22Rv1 (cell line): ENCODE measurements at regions not wholly inside any gene's neighbourhood (a gene's known extent, or its start where the extent isn't known, plus 50 kb on each side); places are given as distances from the start of the nearest gene placed in this dataset.
A peak's percentile ranks its signal among the peaks of the same experiment; 100 is the strongest.

ENCODE experiments used
- H3K27ac ChIP-seq: fragments of 450-650 bp; 2 replicates; pipeline ENCODE4 v1.5.1; 2017
- ZFX ChIP-seq: fragments of 450-650 bp; IDR thresholded peaks from 2 replicates; pipeline ENCODE4 v1.6.1; 2017; ENCODE audit warnings: antibody characterized with exemption, borderline replicate concordance
- TF ChIP-seq, protein P1 (sequence below): fragments of 450-650 bp; IDR thresholded peaks from 2 replicates; pipeline ENCODE4 v1.5.1; 2017; ENCODE audit warnings: mild to moderate bottlenecking

DNA sequence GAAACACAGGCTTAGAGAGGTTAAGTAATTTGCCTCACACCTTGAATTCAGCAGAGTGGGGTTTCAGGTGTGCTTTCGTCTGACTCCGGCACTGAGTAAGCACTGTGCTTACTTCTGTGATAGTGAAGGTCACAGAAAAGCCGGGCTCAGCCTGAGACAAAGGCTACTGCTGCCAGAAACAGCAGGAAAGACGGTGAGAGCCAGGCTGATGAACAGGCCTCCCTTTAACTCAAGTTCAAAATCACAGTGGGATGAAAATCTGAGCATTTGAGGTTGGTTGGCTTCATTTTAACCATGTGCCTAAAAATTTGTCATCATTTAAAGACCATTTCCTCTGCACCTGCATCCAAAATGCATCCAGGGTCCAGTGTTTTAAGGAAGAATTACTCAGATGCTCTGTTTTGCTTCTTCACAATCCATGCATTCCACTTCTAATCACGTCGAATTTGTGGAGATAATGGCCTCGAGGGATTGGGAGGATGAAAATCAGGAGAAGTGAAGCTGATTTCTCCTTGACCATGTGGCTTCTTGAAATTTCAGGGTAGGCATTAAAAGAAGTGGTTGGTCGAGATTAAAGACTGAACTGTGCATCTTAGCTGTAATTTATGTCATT is 121.2 kb upstream of the LNX1 start:
- no peak overlapping the region for H3K27ac ChIP-seq
- TF ChIP-seq, protein P1, sequence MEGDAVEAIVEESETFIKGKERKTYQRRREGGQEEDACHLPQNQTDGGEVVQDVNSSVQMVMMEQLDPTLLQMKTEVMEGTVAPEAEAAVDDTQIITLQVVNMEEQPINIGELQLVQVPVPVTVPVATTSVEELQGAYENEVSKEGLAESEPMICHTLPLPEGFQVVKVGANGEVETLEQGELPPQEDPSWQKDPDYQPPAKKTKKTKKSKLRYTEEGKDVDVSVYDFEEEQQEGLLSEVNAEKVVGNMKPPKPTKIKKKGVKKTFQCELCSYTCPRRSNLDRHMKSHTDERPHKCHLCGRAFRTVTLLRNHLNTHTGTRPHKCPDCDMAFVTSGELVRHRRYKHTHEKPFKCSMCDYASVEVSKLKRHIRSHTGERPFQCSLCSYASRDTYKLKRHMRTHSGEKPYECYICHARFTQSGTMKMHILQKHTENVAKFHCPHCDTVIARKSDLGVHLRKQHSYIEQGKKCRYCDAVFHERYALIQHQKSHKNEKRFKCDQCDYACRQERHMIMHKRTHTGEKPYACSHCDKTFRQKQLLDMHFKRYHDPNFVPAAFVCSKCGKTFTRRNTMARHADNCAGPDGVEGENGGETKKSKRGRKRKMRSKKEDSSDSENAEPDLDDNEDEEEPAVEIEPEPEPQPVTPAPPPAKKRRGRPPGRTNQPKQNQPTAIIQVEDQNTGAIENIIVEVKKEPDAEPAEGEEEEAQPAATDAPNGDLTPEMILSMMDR: no peak
- no peak for TF ChIP-seq ZFX

DNA sequence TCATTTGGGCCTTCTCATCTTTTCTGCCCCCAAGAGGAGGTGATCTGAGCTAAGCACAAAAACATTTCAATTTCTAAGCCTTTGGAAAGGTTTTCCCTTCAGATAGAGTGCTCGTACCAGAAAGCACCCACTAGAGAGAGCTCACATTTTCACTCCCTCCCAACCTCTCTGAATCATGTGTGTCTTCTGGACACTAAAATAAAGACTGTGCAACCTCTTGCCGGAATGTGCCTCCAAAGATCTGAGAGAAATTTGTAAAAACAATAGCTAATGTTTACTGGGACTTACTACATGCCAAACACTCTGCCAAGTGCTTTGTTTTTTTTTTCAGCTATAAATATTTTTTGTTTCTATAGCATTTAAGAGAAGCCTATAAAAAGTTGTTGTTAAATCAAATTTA is 120.6 kb upstream of the LNX1 start:
- TF ChIP-seq, protein P1: no peak
- no peak for TF ChIP-seq ZFX
- H3K27ac ChIP-seq: no peak overlapping the region

DNA sequence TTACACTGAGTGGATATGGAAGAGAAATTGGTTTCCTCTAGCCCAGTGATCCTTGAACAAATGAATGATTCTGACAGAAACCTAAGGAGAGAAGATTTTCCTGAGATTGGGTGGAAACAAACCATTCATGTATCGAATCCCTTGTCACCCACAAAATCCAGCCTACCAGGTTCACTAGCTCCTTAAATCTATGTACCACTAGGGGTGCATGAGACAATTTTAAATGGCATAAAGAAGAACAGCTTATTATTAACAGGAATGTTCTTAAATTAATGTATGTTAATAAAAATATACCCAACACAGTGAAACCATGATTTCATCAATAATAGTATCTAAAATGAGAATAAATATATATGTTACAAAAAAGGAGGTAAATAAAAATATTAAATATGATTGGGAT is 118.4 kb upstream of the LNX1 start:
- no peak overlapping the region for H3K27ac ChIP-seq
- TF ChIP-seq, protein P1: no peak
- TF ChIP-seq ZFX: no peak

DNA sequence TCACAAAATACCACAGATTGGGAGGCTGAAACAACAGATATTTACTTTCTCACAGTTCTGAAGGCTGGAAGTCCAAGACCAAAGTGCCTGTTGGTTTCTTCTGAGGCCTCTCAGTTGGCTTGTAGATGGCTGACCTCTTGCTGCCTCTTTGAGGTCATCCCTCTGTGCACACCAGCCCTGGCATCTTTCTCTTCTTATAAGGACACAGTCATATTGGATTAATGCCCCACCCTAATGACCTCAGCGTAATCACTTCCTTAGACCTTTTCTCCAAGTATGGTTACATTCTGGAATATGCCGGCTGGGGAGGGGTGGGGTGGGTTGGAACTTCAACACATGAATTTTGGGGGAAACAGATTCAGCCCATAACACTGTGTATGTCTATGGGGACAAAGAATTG is 116.2 kb upstream of the LNX1 start:
- TF ChIP-seq, protein P1: no peak
- TF ChIP-seq ZFX: no peak
- no peak overlapping the region for H3K27ac ChIP-seq

DNA sequence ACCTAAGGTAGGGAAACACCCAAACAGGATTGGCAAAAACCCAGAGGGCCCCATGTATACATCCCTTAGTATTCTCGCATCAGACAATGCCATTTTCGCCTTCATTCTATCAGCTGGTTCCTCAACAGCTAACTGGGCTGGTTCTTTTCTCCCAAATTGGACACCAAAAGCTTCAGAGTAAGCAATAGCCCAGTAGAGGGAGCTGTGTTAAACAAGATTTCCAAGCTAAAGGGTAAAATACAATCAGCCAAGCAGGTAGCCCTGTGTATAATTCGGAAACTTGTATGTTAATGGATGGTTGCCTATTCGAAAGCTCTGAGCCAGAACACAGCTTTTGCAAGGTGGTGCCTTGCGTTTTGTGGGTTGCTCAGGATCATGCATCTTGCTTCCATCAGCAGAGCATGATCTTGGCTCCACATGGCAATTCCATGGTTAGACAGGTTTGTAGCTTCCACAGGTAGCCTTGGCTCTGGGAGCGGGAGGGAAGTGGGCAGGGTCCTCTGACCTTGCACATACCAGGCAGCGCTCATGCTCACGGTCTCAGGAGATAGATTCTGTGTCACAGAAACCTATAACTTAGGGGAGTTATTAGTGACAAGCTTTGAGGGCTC is 115.2 kb upstream of the LNX1 start:
- no peak overlapping the region for H3K27ac ChIP-seq
- TF ChIP-seq, protein P1: peak; percentile 72
- TF ChIP-seq ZFX: no peak

DNA sequence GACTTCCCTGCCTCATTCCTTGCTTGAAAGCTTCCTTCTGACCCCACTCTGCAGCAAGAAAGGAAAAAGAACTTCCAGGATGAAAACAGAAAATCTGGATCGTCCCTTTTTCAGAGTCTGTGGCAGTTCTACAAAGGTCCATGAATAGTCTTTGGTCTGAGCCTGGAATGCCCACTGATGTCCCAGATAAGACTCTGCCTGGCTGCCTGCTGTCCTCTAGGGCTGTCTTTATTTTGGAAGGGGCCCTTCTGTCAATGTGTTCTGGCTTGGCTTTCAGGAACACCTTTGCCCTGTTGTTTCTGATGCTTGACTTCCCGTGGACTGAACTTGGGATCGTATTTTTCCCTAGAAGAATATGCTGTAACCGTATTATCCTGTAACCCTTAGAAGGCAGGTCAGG is 114.7 kb upstream of the LNX1 start:
- no peak overlapping the region for H3K27ac ChIP-seq
- TF ChIP-seq, protein P1: no peak
- TF ChIP-seq ZFX: no peak

DNA sequence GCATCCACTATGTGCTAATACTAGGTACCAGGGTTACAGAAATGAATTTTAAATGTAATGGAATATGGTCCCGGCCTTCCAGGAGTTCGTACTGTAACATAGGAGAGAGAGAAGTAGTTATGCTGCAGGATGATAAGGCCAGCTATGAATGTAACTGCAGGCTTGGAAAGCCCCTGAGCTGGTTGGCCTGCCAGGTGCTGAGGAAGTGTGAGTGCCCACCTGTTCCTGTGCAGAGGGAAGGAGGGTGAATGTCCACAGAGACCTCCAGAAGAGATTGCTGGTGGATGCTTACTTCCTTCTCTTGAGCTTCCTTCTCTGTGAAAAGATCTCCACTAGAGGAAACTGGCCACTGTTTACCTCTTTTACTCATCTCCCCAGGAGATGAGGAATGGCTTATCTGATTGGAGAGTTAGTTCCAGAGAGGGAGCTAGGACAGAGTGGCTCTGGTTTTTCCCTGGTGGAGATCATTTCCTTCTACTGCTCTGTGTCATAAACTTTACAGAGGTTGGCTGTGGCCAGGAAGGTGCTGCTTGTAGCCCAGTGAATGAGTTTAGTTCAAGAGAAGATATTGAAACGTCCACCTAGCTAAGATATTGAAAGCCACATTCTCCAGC is 114.0 kb upstream of the LNX1 start:
- H3K27ac ChIP-seq: no peak overlapping the region
- TF ChIP-seq ZFX: no peak
- TF ChIP-seq, protein P1: no peak
